ENCODE measurements at regions not wholly inside any gene's neighbourhood (a gene's known extent, or its start where the extent isn't known, plus 50 kb on each side); places are given as distances from the start of the nearest gene placed in this dataset.

- no peak overlapping the region for H3K9ac ChIP-seq (ENCODE audit: low read depth, low read length)
- H3K56ac ChIP-seq (ENCODE audit: extremely low read depth, insufficient read depth, low read length), result no peak overlapping the region
- no peak overlapping the region for H4K5ac ChIP-seq (ENCODE audit: low read depth, low read length)
- no peaks in the 10 kb centered on the region for H3K79me1 ChIP-seq (ENCODE audit: low read depth in 1 of 2, low read length in 2 of 2)
- H3K4me3 ChIP-seq (ENCODE audit: insufficient read depth, low read depth, low read length), result no peak overlapping the region
- no peak overlapping the region for H4K91ac ChIP-seq (ENCODE audit: insufficient read depth, low read depth, low read length)
- no peaks in the 10 kb centered on the region for H3K27me3 ChIP-seq (ENCODE audit: control insufficient read depth, insufficient read depth, low read length)
- dilution Hi-C loops (cut with HindIII; ENCODE audit: low sequenced_read_pairs, unreplicated experiment), result no loop called here
- H2BK5ac ChIP-seq (ENCODE audit: low read depth, low read length, poor library complexity, severe bottlenecking), result no peak overlapping the region
- H3K14ac ChIP-seq (replicated peaks; ENCODE audit: low read depth, low read length), result no peak overlapping the region
- H2BK20ac ChIP-seq (ENCODE audit: low read depth, low read length), result no peak overlapping the region
- TF ChIP-seq POLR2A (IDR thresholded peaks at IDR 0.05; ENCODE audit: low read depth, low read length) (no peak), ELK1 (IDR thresholded peaks at IDR 0.05; ENCODE audit: borderline replicate concordance, low read depth, low read length) (no peak), MAZ (IDR thresholded peaks at IDR 0.05; ENCODE audit: borderline replicate concordance, low read depth, low read length) (no peak), NFE2L2 (IDR thresholded peaks at IDR 0.05; ENCODE audit: low read depth, low read length) (no peak), SMC3 (IDR thresholded peaks at IDR 0.05; ENCODE audit: low read depth, low read length) (no peak), RFX5 (IDR thresholded peaks at IDR 0.05; ENCODE audit: low read depth, low read length) (no peak), RCOR1 (IDR thresholded peaks at IDR 0.05; ENCODE audit: insufficient replicate concordance, low read length) (no peak), MAFK (IDR thresholded peaks at IDR 0.05; ENCODE audit: low read depth, low read length) (no peak), CTCF (conservative IDR thresholded peaks at IDR 0.05; ENCODE audit: low read depth, low read length) (no peak), USF2 (IDR thresholded peaks at IDR 0.05; ENCODE audit: low read depth, low read length) (no peak), MXI1 (IDR thresholded peaks at IDR 0.05; ENCODE audit: borderline replicate concordance, low read depth, low read length) (no peak), CEBPB (IDR thresholded peaks at IDR 0.05; ENCODE audit: low read depth, low read length) (no peak), CHD1 (IDR thresholded peaks at IDR 0.05; ENCODE audit: low read depth, low read length) (no peak), BHLHE40 (IDR thresholded peaks at IDR 0.05; ENCODE audit: low read depth, low read length) (no peak)
- intact Hi-C loops (cut with micrococcal nuclease), result no loop called here
- H4K8ac ChIP-seq (ENCODE audit: low read depth in 2 of 2, low read length in 2 of 2), result no peak overlapping the region
- H3K18ac ChIP-seq (ENCODE audit: low read depth, low read length), result no peak overlapping the region
- no peak overlapping the region for H3K23ac ChIP-seq (ENCODE audit: low read depth, low read length)
- H2AK9ac ChIP-seq (replicated peaks; ENCODE audit: low read depth, low read length, poor library complexity), result no peak overlapping the region
- WGBS, 2 experiments (ENCODE audit: extremely low coverage in 2 of 2, insufficient read length in 1 of 2), result no CpG with 5 or more reads among the region's 11 CpGs
- H3K4ac ChIP-seq (ENCODE audit: low read depth, low read length), result no peak overlapping the region
- CTCF ChIA-PET, result no interaction called here
- in situ Hi-C loops (cut with MboI; ENCODE audit: low sequenced_read_pairs), result no loop called here
- no peak overlapping the region for H2AK5ac ChIP-seq (ENCODE audit: low read depth, low read length)
- no peak overlapping the region for H2AFZ ChIP-seq (replicated peaks; ENCODE audit: low read length, poor library complexity)
- ATAC-seq (ENCODE audit: low read depth), result no peak
- no peak for DNase-seq
- H2BK15ac ChIP-seq (ENCODE audit: low read depth, low read length), result no peak overlapping the region
- POLR2A ChIA-PET (ENCODE audit: unreplicated experiment), result no interaction called here
- H4K20me1 ChIP-seq (ENCODE audit: insufficient read depth, low read length), result no peaks in the 10 kb centered on the region
- no peak overlapping the region for H2BK120ac ChIP-seq (ENCODE audit: low read depth, low read length)
- no peaks in the 10 kb centered on the region for H3K9me1 ChIP-seq (ENCODE audit: insufficient read depth, low read length)
- peaks cover 36% of the 10 kb centered on the region for H3K9me3 ChIP-seq (ENCODE audit: control insufficient read depth, insufficient read depth, low read length)
- H3K27ac ChIP-seq (ENCODE audit: insufficient read depth, low read length), result no peak overlapping the region
- H3K36me3 ChIP-seq (ENCODE audit: control insufficient read depth, insufficient read depth, low read length), result no peaks in the 10 kb centered on the region
- no peaks in the 10 kb centered on the region for H3K4me1 ChIP-seq (ENCODE audit: control insufficient read depth, insufficient read depth, low read length)
- no TSS peak for BruUV-seq (replicated peaks)
- no peak overlapping the region for H3K4me2 ChIP-seq (ENCODE audit: low read depth, low read length)
Observed at GRCh38 chr6:168783720-168784119, 342.7 kb downstream of the SMOC2 start.
